ENCODE measurements at regions not wholly inside any gene's neighbourhood (a gene's known extent, or its start where the extent isn't known, plus 50 kb on each side); places are given as distances from the start of the nearest gene placed in this dataset.

DNA sequence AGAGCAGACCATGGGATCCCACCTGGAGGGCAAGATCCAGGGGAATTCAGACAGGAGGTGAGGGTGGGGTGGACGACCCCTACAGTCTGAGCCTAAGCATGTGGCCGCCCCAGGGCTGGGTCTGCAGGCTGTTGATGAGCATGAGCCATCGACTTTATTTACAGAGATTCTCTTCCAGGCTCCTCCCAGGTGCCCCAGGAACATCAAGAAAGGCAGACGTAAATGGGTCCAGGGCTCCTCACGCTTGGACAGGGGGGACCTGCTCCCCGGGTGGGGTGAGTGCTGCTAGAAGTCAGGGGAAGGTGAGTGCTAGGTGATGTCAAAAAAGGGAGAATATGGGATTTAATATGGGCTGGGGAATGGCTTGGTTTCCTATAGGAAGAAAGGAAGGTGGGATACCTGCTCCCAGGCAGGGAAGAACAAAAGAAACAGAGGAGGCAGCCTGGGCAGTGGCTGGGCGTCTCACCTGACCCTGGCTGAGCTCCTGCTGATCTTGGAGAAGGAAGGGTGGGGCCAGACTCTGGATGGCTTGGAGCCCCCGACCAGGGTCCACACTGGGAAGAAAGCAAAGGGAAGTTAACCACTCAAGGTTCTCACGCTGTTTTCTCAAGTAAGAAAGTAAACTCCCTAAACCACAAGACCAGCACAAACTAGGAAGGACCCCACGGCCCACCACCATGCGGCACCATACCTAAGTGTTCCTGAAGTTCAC lies 162.1 kb upstream of the SHH start:
- Histone ChIP-seq H3K27ac (ENCODE audit: low read length) (no peak overlapping the region), H3K4me1 (ENCODE audit: control insufficient read depth, insufficient read depth, low read length) (no peaks in the 10 kb centered on the region), H3K9me3 (ENCODE audit: control insufficient read depth, insufficient read depth, low read depth, low read length) (no peaks in the 10 kb centered on the region), H3K27me3 (ENCODE audit: control insufficient read depth, insufficient read depth, low read length) (no peaks in the 10 kb centered on the region; the same call in 1 of the 2 replicates), H3K4me3 (ENCODE audit: low read depth in 2 of 2, low read length in 2 of 2) (no peak overlapping the region), H3K36me3 (ENCODE audit: control insufficient read depth, insufficient read depth, low read length) (no peaks in the 10 kb centered on the region)
- intact Hi-C loops (cut with micrococcal nuclease; ENCODE audit: unreplicated experiment) = no loop called here
- ChIA-PET CTCF (no interaction called here), POLR2A (no interaction called here)
- TF ChIP-seq SIN3A (IDR thresholded peaks at IDR 0.05; ENCODE audit: borderline replicate concordance, insufficient read depth, low read depth, low read length) = no peak
- ATAC-seq (no peak), DNase-seq (ENCODE audit: low read depth, low spot score) (no peak)
- BruUV-seq (replicated peaks) = no TSS peak
- in situ Hi-C loops (cut with HindIII; ENCODE audit: low pct_unique_long_range_greater_than_20kb, low sequenced_read_pairs) = no loop called here

DNA sequence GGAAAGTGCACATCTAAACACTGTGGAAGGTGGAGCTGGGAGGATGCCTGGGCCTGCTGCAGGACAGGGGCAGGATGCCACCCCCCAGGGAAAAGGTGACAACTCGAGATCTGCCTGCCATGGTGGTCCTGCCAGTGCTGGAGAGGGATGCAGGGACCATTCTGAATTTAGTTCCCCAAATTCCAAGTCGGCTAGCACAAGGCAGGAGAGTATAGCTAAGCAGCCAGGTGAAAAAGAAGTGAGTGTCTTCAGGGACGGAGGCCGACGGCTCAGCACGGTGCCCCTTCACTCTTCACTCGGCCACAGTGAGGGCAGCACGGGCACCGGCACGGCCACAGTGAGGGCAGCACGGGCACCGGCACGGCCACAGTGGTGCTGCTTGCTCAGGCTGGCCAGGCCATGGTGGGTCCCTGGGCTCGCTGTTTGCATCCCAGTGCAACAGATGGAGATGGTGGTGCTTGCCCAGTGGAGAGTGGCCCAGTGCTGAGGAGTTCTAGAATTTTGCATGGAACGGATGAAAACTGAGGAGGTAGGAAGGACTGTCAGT lies 161.3 kb upstream of the SHH start:
- ChIA-PET POLR2A (no interaction called here), CTCF (no interaction called here)
- in situ Hi-C loops (cut with HindIII; ENCODE audit: low pct_unique_long_range_greater_than_20kb, low sequenced_read_pairs) = no loop called here
- BruUV-seq (replicated peaks) = no TSS peak
- no peak overlapping the region for H3K4me3 ChIP-seq (ENCODE audit: low read depth in 2 of 2, low read length in 2 of 2)
- no peak for TF ChIP-seq REST (IDR thresholded peaks at IDR 0.05; ENCODE audit: insufficient read depth in 1 of 2, low read depth in 2 of 2, low read length in 1 of 2)
- DNase-seq (ENCODE audit: low read depth, low spot score) = no peak
- ATAC-seq = no peak
- H3K4me1 ChIP-seq (ENCODE audit: control insufficient read depth, insufficient read depth, low read length) = no peaks in the 10 kb centered on the region
- no peaks in the 10 kb centered on the region for H3K36me3 ChIP-seq (ENCODE audit: control insufficient read depth, insufficient read depth, low read length)
- H3K27ac ChIP-seq (ENCODE audit: low read length) = no peak overlapping the region
- H3K27me3 ChIP-seq (ENCODE audit: control insufficient read depth, insufficient read depth, low read length) = no peaks in the 10 kb centered on the region
- H3K9me3 ChIP-seq (ENCODE audit: control insufficient read depth, insufficient read depth, low read depth, low read length) = no peaks in the 10 kb centered on the region
- intact Hi-C loops (cut with micrococcal nuclease; ENCODE audit: unreplicated experiment) = no loop called here

DNA sequence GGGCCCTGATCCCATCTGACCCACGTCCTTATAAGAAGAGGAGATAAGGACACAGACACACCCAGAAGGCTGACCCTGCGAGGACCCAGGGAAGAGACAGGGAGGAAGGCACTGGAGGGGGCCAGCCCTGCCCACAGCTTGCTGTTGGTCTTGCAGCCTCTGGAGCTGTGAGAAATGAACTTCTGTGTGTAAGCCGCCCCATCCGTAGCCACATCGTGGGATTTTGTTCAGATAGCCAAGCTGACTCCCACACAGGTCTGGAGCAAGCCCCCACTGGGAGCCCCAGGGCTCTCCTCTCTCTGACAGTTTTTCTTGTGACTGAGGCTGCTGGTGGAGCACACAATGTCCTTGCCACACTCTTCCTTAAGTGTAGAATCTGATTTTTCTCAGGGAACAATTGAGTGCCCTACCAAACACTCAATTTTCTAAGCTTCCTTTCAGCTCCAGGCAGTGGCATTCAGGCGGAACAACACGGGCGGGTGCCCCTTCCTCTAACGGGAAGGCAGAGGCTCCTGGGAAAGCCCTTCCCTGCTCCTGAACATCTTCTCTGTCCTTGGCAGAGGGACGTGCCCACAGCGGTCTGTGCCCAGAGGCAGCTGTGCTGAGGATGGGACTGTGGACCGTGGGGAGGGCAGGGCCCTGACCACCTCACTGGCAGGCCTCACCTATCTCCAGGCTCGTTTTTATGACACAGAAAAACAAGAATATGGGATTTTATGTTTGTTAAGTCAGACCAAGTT lies 160.6 kb upstream of the SHH start:
- Histone ChIP-seq H3K36me3 (ENCODE audit: control insufficient read depth, insufficient read depth, low read length) (no peaks in the 10 kb centered on the region), H3K27ac (ENCODE audit: low read length) (no peak overlapping the region), H3K4me1 (ENCODE audit: control insufficient read depth, insufficient read depth, low read length) (no peaks in the 10 kb centered on the region), H3K4me3 (ENCODE audit: low read depth in 2 of 2, low read length in 2 of 2) (no peak overlapping the region), H3K27me3 (ENCODE audit: control insufficient read depth, insufficient read depth, low read length) (no peaks in the 10 kb centered on the region), H3K9me3 (ENCODE audit: control insufficient read depth, insufficient read depth, low read depth, low read length) (no peaks in the 10 kb centered on the region)
- CTCF ChIA-PET = no interaction called here
- in situ Hi-C loops (cut with HindIII; ENCODE audit: low pct_unique_long_range_greater_than_20kb, low sequenced_read_pairs) = no loop called here
- POLR2A ChIA-PET = no interaction called here
- TF ChIP-seq POLR2AphosphoS5 (IDR thresholded peaks at IDR 0.05; ENCODE audit: low read depth, low read length) (no peak), TCF7L2 (IDR thresholded peaks at IDR 0.05; ENCODE audit: low read depth, low read length) (no peak), CTCF (IDR thresholded peaks at IDR 0.05) (no peak), SIN3A (IDR thresholded peaks at IDR 0.05; ENCODE audit: borderline replicate concordance, insufficient read depth, low read depth, low read length) (no peak), REST (IDR thresholded peaks at IDR 0.05; ENCODE audit: insufficient read depth in 1 of 2, low read depth in 2 of 2, low read length in 1 of 2) (no peak)
- DNase-seq (ENCODE audit: low read depth, low spot score) = no peak
- no TSS peak for BruUV-seq (replicated peaks)
- intact Hi-C loops (cut with micrococcal nuclease; ENCODE audit: unreplicated experiment) = no loop called here
- ATAC-seq = no peak

Data from Panc1 (cell line).